Stimulated activated CD4-positive, alpha-beta T cell treated with anti-CD3 and anti-CD28 coated beads, Interleukin-15, amount 100 ng/mL, for 48 hours (primary cell): ENCODE measurements at regions not wholly inside any gene's neighbourhood (a gene's known extent, or its start where the extent isn't known, plus 50 kb on each side); places are given as distances from the start of the nearest gene placed in this dataset.

Source experiments
- DNase-seq, 2 donors: peaks; one replicate each; pipeline ENCODE4 v3.0.0-alpha.2; 2020; ENCODE audit warnings: low read depth in 2 of 2

- no peak for DNase-seq
These were observed 231.7 kb upstream of the AJAP1 start for GRCh38 chr1:4422504-4423289.

GRCh38 chr1:4424254-4424653, 230.2 kb upstream of the AJAP1 start:
- no peak for DNase-seq

- DNase-seq = no peak
These were observed 229.6 kb upstream of the AJAP1 start for GRCh38 chr1:4424766-4425165.

GRCh38 chr1:4425892-4426291, 228.5 kb upstream of the AJAP1 start:
- DNase-seq = peak in 1 of 2 donors; percentile 2

- no peak for DNase-seq
These were observed 225.7 kb upstream of the AJAP1 start for GRCh38 chr1:4428711-4429110.

- no peak for DNase-seq
These were observed 223.7 kb upstream of the AJAP1 start for GRCh38 chr1:4430406-4431365.

- DNase-seq = no peak
These were observed 222.9 kb upstream of the AJAP1 start for GRCh38 chr1:4431491-4431890.

- DNase-seq = no peak
These were observed 221.3 kb upstream of the AJAP1 start for GRCh38 chr1:4433075-4433474.

GRCh38 chr1:4444086-4444485, 210.3 kb upstream of the AJAP1 start:
- no peak for DNase-seq

GRCh38 chr1:4447778-4448420, 206.5 kb upstream of the AJAP1 start:
- no peak for DNase-seq

- no peak for DNase-seq
These were observed 204.4 kb upstream of the AJAP1 start for GRCh38 chr1:4449972-4450371.

- no peak for DNase-seq
These were observed 201.7 kb upstream of the AJAP1 start for GRCh38 chr1:4452701-4453100.

GRCh38 chr1:4460052-4460451, 194.4 kb upstream of the AJAP1 start:
- DNase-seq = no peak

GRCh38 chr1:4460651-4461050, 193.8 kb upstream of the AJAP1 start:
- no peak for DNase-seq

- DNase-seq = no peak
These were observed 192.6 kb upstream of the AJAP1 start for GRCh38 chr1:4461726-4462290.

- no peak for DNase-seq
These were observed 191.5 kb upstream of the AJAP1 start for GRCh38 chr1:4462831-4463484.

GRCh38 chr1:4463631-4464030, 190.8 kb upstream of the AJAP1 start:
- DNase-seq = no peak

- DNase-seq = no peak
These were observed 189.9 kb upstream of the AJAP1 start for GRCh38 chr1:4464478-4464877.

- DNase-seq = no peak
These were observed 187.2 kb upstream of the AJAP1 start for GRCh38 chr1:4467241-4467640.

- DNase-seq = no peak
These were observed 186.0 kb upstream of the AJAP1 start for GRCh38 chr1:4468386-4468785.

- no peak for DNase-seq
These were observed 185.4 kb upstream of the AJAP1 start for GRCh38 chr1:4468804-4469514.
